ENCODE measurements at regions not wholly inside any gene's neighbourhood (a gene's known extent, or its start where the extent isn't known, plus 50 kb on each side); places are given as distances from the start of the nearest gene placed in this dataset.

DNA sequence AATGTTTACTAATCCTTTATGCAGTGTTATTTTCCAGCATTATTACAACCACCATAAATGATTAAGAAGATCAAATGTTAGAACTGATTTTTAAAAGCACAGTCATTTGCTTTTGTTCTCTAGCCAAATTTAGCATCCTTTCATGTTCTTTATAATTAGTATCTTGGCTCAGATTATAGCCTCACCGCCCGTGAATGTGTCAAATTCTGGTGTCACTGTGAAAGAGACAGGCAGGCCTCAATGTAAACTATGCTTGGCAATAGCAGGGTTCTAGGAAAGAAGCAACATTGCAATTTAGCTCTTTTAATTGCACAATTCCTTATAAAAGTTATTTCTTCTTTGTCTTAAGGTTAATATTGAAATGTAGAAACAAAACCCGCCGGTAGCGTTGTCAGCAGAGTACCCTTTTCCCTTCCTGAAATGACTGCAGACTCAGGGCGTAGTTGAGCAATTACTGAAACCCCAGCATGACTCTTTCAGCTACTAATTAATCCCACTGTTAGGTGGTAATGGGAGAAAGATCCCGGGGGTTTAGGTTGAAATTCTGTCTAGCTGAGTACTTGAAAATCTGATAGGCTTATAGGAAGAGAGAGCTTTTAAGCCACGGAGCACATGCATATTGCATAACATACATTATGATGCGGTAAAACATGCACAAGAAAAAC is 1600.5 kb upstream of the SEL1L start:
- no peak overlapping the region for H3K4me3 ChIP-seq (ENCODE audit: low read depth, low read length)
- no peaks in the 10 kb centered on the region for H3K9me3 ChIP-seq (ENCODE audit: insufficient read depth, low read depth, low read length)
- H2BK12ac ChIP-seq (ENCODE audit: low read length): no peak overlapping the region
- H2BK120ac ChIP-seq (ENCODE audit: insufficient read depth, low read length, poor library complexity): no peak overlapping the region
- no CpG with 5 or more reads among the region's 9 CpGs for WGBS (ENCODE audit: extremely low coverage, insufficient coverage, insufficient read length)
- no peak overlapping the region for H4K12ac ChIP-seq (ENCODE audit: low read depth, low read length)
- H3K4ac ChIP-seq (ENCODE audit: low read depth, low read length): no peak overlapping the region
- H3K14ac ChIP-seq (ENCODE audit: low read length): no peak overlapping the region
- H4K8ac ChIP-seq (ENCODE audit: low read depth, low read length): no peak overlapping the region
- H3K27me3 ChIP-seq (ENCODE audit: insufficient read depth, low read length): no peaks in the 10 kb centered on the region
- H3K79me2 ChIP-seq (ENCODE audit: control insufficient read depth, insufficient read depth, low read length, poor library complexity): no peaks in the 10 kb centered on the region
- H3K18ac ChIP-seq (ENCODE audit: low read length): no peak overlapping the region
- H3K9ac ChIP-seq (ENCODE audit: low read length): no peak overlapping the region
- H3K23ac ChIP-seq (ENCODE audit: low read length): no peak overlapping the region
- no peak overlapping the region for H2AFZ ChIP-seq (ENCODE audit: insufficient read depth, low read length, poor library complexity)
- DNase-seq: no peak
- H3K79me1 ChIP-seq (ENCODE audit: low read length): no peaks in the 10 kb centered on the region
- H2BK5ac ChIP-seq (ENCODE audit: low read depth, low read length, poor library complexity): no peak overlapping the region
- H2AK5ac ChIP-seq (ENCODE audit: low read length): no peak overlapping the region
- H3K4me2 ChIP-seq (ENCODE audit: low read length): no peak overlapping the region
- H3K4me1 ChIP-seq (ENCODE audit: control insufficient read depth in 1 of 2, insufficient read depth in 2 of 2, low read length in 2 of 2): no peaks in the 10 kb centered on the region
- H4K91ac ChIP-seq (ENCODE audit: low read depth, low read length): no peak overlapping the region
- H3K27ac ChIP-seq (ENCODE audit: low read depth, low read length): no peak overlapping the region
- no peaks in the 10 kb centered on the region for H3K36me3 ChIP-seq (ENCODE audit: control insufficient read depth in 1 of 2, insufficient read depth in 2 of 2, low read length in 2 of 2)

DNA sequence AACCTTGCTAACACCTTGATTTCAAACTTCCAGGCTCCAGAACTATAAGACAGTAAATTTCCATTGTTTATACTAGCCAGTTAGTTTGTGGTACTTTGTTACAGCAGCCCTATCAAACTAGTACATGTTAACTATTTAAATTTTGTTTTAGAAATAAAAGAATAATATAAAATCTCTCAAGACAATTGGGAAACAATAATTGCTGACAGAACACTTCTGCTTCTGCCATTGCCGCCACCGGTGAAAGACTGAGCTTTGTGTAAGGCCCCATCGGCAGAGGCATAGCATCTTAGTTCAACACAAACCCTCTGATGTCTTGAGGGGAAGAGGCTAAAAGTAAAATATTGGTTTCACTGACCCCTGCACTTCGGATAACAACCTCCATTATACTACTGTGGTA is 1607.1 kb upstream of the SEL1L start:
- Histone ChIP-seq H3K9me3 (ENCODE audit: insufficient read depth, low read depth, low read length) (no peaks in the 10 kb centered on the region), H3K18ac (ENCODE audit: low read length) (no peak overlapping the region), H3K4ac (ENCODE audit: low read depth, low read length) (no peak overlapping the region), H3K14ac (ENCODE audit: low read length) (no peak overlapping the region), H3K27ac (ENCODE audit: low read depth, low read length) (no peak overlapping the region), H2BK12ac (ENCODE audit: low read length) (no peak overlapping the region), H3K9ac (ENCODE audit: low read length) (no peak overlapping the region), H3K4me3 (ENCODE audit: low read depth, low read length) (no peak overlapping the region), H4K91ac (ENCODE audit: low read depth, low read length) (no peak overlapping the region), H2BK120ac (ENCODE audit: insufficient read depth, low read length, poor library complexity) (no peak overlapping the region), H3K23ac (ENCODE audit: low read length) (no peak overlapping the region), H2BK5ac (ENCODE audit: low read depth, low read length, poor library complexity) (no peak overlapping the region), H2AK5ac (ENCODE audit: low read length) (no peak overlapping the region), H3K79me2 (ENCODE audit: control insufficient read depth, insufficient read depth, low read length, poor library complexity) (no peaks in the 10 kb centered on the region), H3K27me3 (ENCODE audit: insufficient read depth, low read length) (no peaks in the 10 kb centered on the region), H4K12ac (ENCODE audit: low read depth, low read length) (no peak overlapping the region), H2AFZ (ENCODE audit: insufficient read depth, low read length, poor library complexity) (no peak overlapping the region), H3K4me1 (ENCODE audit: control insufficient read depth in 1 of 2, insufficient read depth in 2 of 2, low read length in 2 of 2) (no peaks in the 10 kb centered on the region), H3K4me2 (ENCODE audit: low read length) (no peak overlapping the region), H3K36me3 (ENCODE audit: control insufficient read depth in 1 of 2, insufficient read depth in 2 of 2, low read length in 2 of 2) (no peaks in the 10 kb centered on the region), H3K79me1 (ENCODE audit: low read length) (no peaks in the 10 kb centered on the region), H4K8ac (ENCODE audit: low read depth, low read length) (no peak overlapping the region)
- DNase-seq: no peak
- WGBS (ENCODE audit: extremely low coverage, insufficient coverage, insufficient read length): no CpG with 5 or more reads among the region's 4 CpGs

DNA sequence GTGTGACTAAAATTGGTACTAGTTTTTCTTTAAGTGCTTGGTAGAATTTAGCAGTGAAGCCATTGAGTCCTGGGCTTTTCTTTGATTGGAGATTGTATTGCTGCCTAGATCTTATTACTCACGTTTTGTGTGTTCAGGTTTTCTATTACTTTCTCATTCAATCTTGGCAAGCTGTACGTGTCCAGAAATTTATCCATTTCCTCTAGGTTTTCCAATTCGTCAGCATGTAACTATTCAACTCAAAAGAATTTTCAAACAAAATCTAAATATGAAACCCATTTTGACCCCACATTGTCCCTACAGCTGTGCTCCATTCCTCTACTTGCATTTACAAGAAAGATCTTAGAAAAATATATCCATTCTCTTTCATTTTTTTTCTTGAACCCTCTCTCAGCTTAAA is 1613.4 kb upstream of the SEL1L start:
- H3K4me3 ChIP-seq (ENCODE audit: low read depth, low read length): no peak overlapping the region
- peaks cover 1% of the 10 kb centered on the region for H3K9me3 ChIP-seq (ENCODE audit: insufficient read depth, low read depth, low read length)
- no peak overlapping the region for H4K12ac ChIP-seq (ENCODE audit: low read depth, low read length)
- H4K8ac ChIP-seq (ENCODE audit: low read depth, low read length): no peak overlapping the region
- H3K79me2 ChIP-seq (ENCODE audit: control insufficient read depth, insufficient read depth, low read length, poor library complexity): no peaks in the 10 kb centered on the region
- no peak overlapping the region for H2BK5ac ChIP-seq (ENCODE audit: low read depth, low read length, poor library complexity)
- H2AFZ ChIP-seq (ENCODE audit: insufficient read depth, low read length, poor library complexity): no peak overlapping the region
- no peak overlapping the region for H3K4me2 ChIP-seq (ENCODE audit: low read length)
- no peak overlapping the region for H2BK120ac ChIP-seq (ENCODE audit: insufficient read depth, low read length, poor library complexity)
- H3K4ac ChIP-seq (ENCODE audit: low read depth, low read length): no peak overlapping the region
- H2AK5ac ChIP-seq (ENCODE audit: low read length): no peak overlapping the region
- H3K27me3 ChIP-seq (ENCODE audit: insufficient read depth, low read length): no peaks in the 10 kb centered on the region
- no peak overlapping the region for H3K14ac ChIP-seq (ENCODE audit: low read length)
- H3K4me1 ChIP-seq (ENCODE audit: control insufficient read depth in 1 of 2, insufficient read depth in 2 of 2, low read length in 2 of 2): no peaks in the 10 kb centered on the region
- H3K23ac ChIP-seq (ENCODE audit: low read length): no peak overlapping the region
- H3K9ac ChIP-seq (ENCODE audit: low read length): no peak overlapping the region
- DNase-seq: no peak
- no peak overlapping the region for H3K27ac ChIP-seq (ENCODE audit: low read depth, low read length)
- H3K79me1 ChIP-seq (ENCODE audit: low read length): no peaks in the 10 kb centered on the region
- H3K36me3 ChIP-seq (ENCODE audit: control insufficient read depth in 1 of 2, insufficient read depth in 2 of 2, low read length in 2 of 2): no peaks in the 10 kb centered on the region
- WGBS (ENCODE audit: extremely low coverage, insufficient coverage, insufficient read length): no CpG with 5 or more reads among the region's 3 CpGs
- H4K91ac ChIP-seq (ENCODE audit: low read depth, low read length): no peak overlapping the region
- no peak overlapping the region for H3K18ac ChIP-seq (ENCODE audit: low read length)
- H2BK12ac ChIP-seq (ENCODE audit: low read length): no peak overlapping the region

DNA sequence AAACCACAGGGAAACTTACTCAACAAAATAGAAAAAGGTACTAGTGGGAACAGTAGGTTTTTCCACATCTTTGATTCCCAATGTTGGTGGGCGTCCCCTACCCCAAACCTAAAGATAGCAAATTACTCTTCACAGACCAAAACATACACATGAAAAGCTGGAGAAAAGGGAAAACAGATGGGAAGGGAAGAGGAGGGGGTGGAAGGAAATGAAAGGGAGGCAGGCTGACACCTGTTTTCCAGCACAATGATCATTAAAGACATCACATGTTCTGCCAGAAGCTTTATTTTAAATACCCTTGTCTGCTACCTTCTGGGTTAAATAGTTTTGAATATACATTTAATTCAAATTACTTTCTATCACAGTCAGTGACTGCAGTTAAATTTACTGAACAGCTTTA is 1617.9 kb upstream of the SEL1L start:
- Histone ChIP-seq H3K9me3 (ENCODE audit: insufficient read depth, low read depth, low read length) (peaks cover 1% of the 10 kb centered on the region), H2BK5ac (ENCODE audit: low read depth, low read length, poor library complexity) (no peak overlapping the region)
- no CpG with 5 or more reads among the region's 1 CpG for WGBS (ENCODE audit: extremely low coverage, insufficient coverage, insufficient read length)

More for the DNA sequence above, 1617.9 kb upstream of the SEL1L start:
- H3K36me3 ChIP-seq (ENCODE audit: control insufficient read depth in 1 of 2, insufficient read depth in 2 of 2, low read length in 2 of 2): no peaks in the 10 kb centered on the region
- H2AK5ac ChIP-seq (ENCODE audit: low read length): no peak overlapping the region
- no peak overlapping the region for H2BK120ac ChIP-seq (ENCODE audit: insufficient read depth, low read length, poor library complexity)
- H3K9ac ChIP-seq (ENCODE audit: low read length): no peak overlapping the region
- DNase-seq: no peak
- H3K27me3 ChIP-seq (ENCODE audit: insufficient read depth, low read length): no peaks in the 10 kb centered on the region
- no peak overlapping the region for H3K27ac ChIP-seq (ENCODE audit: low read depth, low read length)
- H3K4me2 ChIP-seq (ENCODE audit: low read length): no peak overlapping the region
- H3K79me2 ChIP-seq (ENCODE audit: control insufficient read depth, insufficient read depth, low read length, poor library complexity): no peaks in the 10 kb centered on the region
- no peak overlapping the region for H3K4ac ChIP-seq (ENCODE audit: low read depth, low read length)
- H3K14ac ChIP-seq (ENCODE audit: low read length): no peak overlapping the region
- H3K4me3 ChIP-seq (ENCODE audit: low read depth, low read length): no peak overlapping the region
- H3K4me1 ChIP-seq (ENCODE audit: control insufficient read depth in 1 of 2, insufficient read depth in 2 of 2, low read length in 2 of 2): no peaks in the 10 kb centered on the region
- no peak overlapping the region for H2AFZ ChIP-seq (ENCODE audit: insufficient read depth, low read length, poor library complexity)
- H4K91ac ChIP-seq (ENCODE audit: low read depth, low read length): no peak overlapping the region
- H3K18ac ChIP-seq (ENCODE audit: low read length): no peak overlapping the region
- H3K23ac ChIP-seq (ENCODE audit: low read length): no peak overlapping the region
- no peak overlapping the region for H4K12ac ChIP-seq (ENCODE audit: low read depth, low read length)
- H4K8ac ChIP-seq (ENCODE audit: low read depth, low read length): no peak overlapping the region
- H3K79me1 ChIP-seq (ENCODE audit: low read length): no peaks in the 10 kb centered on the region
- H2BK12ac ChIP-seq (ENCODE audit: low read length): no peak overlapping the region
